ENCODE measurements at regions not wholly inside any gene's neighbourhood (a gene's known extent, or its start where the extent isn't known, plus 50 kb on each side); places are given as distances from the start of the nearest gene placed in this dataset.

DNA sequence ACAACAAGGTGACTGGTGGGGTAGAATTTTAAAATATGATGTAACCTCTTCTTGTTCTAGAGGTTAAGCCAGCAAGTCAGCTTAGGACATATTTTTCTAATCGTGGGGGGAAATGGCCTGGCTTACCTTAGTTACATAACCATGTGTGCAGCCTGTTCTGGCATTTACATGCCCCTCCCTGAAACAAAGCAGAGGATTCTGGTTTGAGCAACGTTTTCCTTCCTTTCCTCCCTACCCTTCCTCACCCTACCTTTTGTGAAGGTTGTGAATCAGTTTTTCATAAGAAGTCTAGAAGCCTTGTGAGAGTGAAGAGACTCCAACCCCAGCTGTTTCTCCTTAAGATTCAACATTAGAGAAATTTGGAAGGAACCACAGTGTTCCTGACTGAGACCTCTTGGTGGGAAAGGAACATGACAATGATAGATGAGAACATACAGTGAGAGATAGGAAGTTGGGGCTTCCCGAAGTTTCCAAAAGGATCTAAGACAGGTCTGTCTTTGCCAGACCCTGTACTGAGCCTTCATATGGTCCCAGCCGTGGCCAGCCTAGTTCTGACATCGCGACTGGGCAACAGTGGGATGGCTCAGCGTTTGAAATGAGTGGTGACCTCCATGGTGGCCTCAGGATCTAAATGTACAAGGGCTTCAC, 365.2 kb downstream of the SPATA31D1 start:
- TF ChIP-seq CTCF (conservative IDR thresholded peaks at IDR 0.05), result no peak
- no peak overlapping the region for H3K4me3 Mint-ChIP-seq
- H3K9me3 Mint-ChIP-seq, result peaks cover 2% of the 10 kb centered on the region
- DNase-seq (ENCODE audit: low read depth, low spot score), result no peak
- H3K36me3 Mint-ChIP-seq (ENCODE audit: low read depth), result peaks cover 2% of the 10 kb centered on the region
- H3K27ac Mint-ChIP-seq (ENCODE audit: unreplicated experiment), result peak overlapping the region; percentile 15
- H3K27me3 Mint-ChIP-seq (ENCODE audit: low read depth), result no peaks in the 10 kb centered on the region
- H3K4me1 Mint-ChIP-seq, result no peaks in the 10 kb centered on the region

- H3K27ac Mint-ChIP-seq (ENCODE audit: unreplicated experiment), result peak overlapping the region; percentile 15
- TF ChIP-seq CTCF (conservative IDR thresholded peaks at IDR 0.05), result no peak
- DNase-seq (ENCODE audit: low read depth, low spot score), result no peak
- no peaks in the 10 kb centered on the region for H3K4me1 Mint-ChIP-seq
- no peaks in the 10 kb centered on the region for H3K36me3 Mint-ChIP-seq (ENCODE audit: low read depth)
- no peaks in the 10 kb centered on the region for H3K27me3 Mint-ChIP-seq (ENCODE audit: low read depth)
- H3K4me3 Mint-ChIP-seq, result no peak overlapping the region
- H3K9me3 Mint-ChIP-seq, result no peaks in the 10 kb centered on the region
These were observed 365.7 kb downstream of the SPATA31D1 start for GRCh38 chr9:82354279-82354659.

DNA sequence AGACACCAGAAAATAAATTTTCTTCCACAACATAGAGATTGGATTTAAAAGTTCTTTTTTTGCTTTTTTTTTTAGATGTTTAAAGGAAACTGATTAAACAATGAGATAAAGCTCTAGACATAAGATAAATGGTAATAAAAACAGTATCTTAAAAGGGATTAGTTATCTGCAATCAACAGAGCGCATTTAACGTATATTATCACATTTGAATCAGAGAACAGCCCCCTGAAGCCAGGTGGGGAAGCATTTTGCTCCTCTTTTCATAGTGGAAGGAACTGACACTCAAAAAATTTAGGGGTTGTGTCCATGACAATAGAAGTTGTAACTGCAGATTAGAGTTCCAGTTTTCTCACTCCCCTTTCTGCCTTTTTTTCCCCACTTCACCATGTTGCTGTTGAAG, 367.6 kb downstream of the SPATA31D1 start:
- H3K27me3 Mint-ChIP-seq (ENCODE audit: low read depth), result no peaks in the 10 kb centered on the region
- no peak for TF ChIP-seq CTCF (conservative IDR thresholded peaks at IDR 0.05)
- no peak overlapping the region for H3K27ac Mint-ChIP-seq (ENCODE audit: unreplicated experiment)
- H3K36me3 Mint-ChIP-seq (ENCODE audit: low read depth), result no peaks in the 10 kb centered on the region
- H3K9me3 Mint-ChIP-seq, result no peaks in the 10 kb centered on the region
- DNase-seq (ENCODE audit: low read depth, low spot score), result no peak
- no peak overlapping the region for H3K4me3 Mint-ChIP-seq
- no peaks in the 10 kb centered on the region for H3K4me1 Mint-ChIP-seq

DNA sequence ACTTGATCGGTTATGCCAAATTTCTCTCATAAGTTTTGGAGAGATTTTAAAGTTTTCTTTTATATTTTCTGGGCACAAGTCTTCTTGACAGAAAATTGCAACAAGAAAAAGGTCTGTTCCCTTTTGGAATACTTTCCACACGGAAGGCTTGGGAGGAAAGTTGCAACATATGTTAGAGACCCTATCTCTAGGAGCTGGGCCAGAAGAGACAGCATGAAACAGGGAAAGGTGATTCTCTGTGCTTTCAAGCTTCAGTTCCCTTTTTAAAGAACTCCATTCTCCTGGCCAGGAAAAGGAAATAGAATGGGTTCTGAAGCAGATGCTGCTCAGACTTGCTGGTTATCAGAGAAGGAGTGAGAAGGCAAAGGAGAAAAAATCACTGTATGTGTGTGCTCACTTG, 368.3 kb downstream of the SPATA31D1 start:
- Mint-ChIP-seq H3K36me3 (ENCODE audit: low read depth) (no peaks in the 10 kb centered on the region), H3K27ac (ENCODE audit: unreplicated experiment) (no peak overlapping the region), H3K4me1 (peaks cover 4% of the 10 kb centered on the region), H3K27me3 (ENCODE audit: low read depth) (no peaks in the 10 kb centered on the region), H3K4me3 (no peak overlapping the region), H3K9me3 (no peaks in the 10 kb centered on the region)
- TF ChIP-seq CTCF (conservative IDR thresholded peaks at IDR 0.05), result no peak
- no peak for DNase-seq (ENCODE audit: low read depth, low spot score)

DNA sequence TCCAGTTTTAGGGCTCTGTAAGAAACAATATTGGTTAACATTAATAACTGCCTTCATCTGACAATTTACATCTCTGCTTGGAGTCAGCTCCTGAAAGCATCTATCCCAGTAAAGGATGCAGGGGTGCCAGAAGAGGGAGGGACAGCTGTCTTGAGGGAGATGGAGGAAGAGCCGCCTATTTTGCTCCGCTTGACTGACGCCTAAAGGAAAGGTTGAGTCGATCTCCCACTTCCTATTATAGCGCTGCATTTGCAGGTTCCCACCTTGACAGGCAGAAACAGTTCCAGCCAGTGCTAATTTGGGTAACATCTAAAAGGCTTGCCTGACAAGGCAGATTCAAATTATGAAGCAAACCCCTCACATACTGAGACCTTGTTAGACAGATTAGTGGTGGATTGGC, 374.6 kb downstream of the SPATA31D1 start:
- H3K27me3 Mint-ChIP-seq (ENCODE audit: low read depth), result no peaks in the 10 kb centered on the region
- TF ChIP-seq CTCF (conservative IDR thresholded peaks at IDR 0.05), result no peak
- no peaks in the 10 kb centered on the region for H3K36me3 Mint-ChIP-seq (ENCODE audit: low read depth)
- H3K27ac Mint-ChIP-seq (ENCODE audit: unreplicated experiment), result no peak overlapping the region
- DNase-seq (ENCODE audit: low read depth, low spot score), result no peak
- no peak overlapping the region for H3K4me3 Mint-ChIP-seq
- H3K4me1 Mint-ChIP-seq, result peaks cover 9% of the 10 kb centered on the region
- H3K9me3 Mint-ChIP-seq, result no peaks in the 10 kb centered on the region

Measured in neural crest cell (in vitro differentiated cells).